ENCODE measurements at regions not wholly inside any gene's neighbourhood (a gene's known extent, or its start where the extent isn't known, plus 50 kb on each side); places are given as distances from the start of the nearest gene placed in this dataset.

DNA sequence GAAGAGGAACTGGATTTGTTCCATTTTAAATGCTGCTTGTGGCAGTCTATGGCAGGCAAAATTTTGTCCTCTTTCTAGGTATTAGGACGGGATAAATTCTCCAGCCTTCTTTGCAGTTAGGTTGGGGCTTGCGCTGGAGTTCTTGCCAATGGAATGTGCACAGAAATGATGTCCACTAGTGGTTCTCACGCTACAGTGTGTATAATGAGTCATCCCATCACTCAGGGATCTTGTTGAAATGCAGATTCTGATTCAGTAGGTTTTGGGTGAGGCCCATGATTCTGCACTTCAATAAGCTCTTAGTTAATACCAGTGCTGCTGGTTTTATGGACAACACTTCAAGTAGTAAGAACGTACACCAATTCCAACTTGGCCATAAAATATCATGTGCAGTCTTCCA lies 317.6 kb upstream of the KLF4 start:
- TF ChIP-seq CTCF (optimal IDR thresholded peaks at IDR 0.05 in 1 of 3, IDR thresholded peaks at IDR 0.05 in 1 of 3, conservative IDR thresholded peaks at IDR 0.05 in 1 of 3; ENCODE audit: extremely low read depth in 1 of 3, insufficient read depth in 2 of 3, low read length in 3 of 3) (no peak), EZH2 (IDR thresholded peaks at IDR 0.05; ENCODE audit: low read length) (no peak)

Data from keratinocyte (primary cell).